GM19455 (cell line): ENCODE measurements at regions not wholly inside any gene's neighbourhood (a gene's known extent, or its start where the extent isn't known, plus 50 kb on each side); places are given as distances from the start of the nearest gene placed in this dataset.

ENCODE experiments used
- ATAC-seq: cut with Tn5 transposase; IDR thresholded peaks from one replicate; pipeline ENCODE4 v1.9.1; 2021; ENCODE audit not compliant: unreplicated experiment

GRCh38 chr4:122516376-122516775 is 59.9 kb upstream of the IL2 start:
- ATAC-seq, result no peak

GRCh38 chr4:122514671-122515070 is 58.1 kb upstream of the IL2 start:
- ATAC-seq, result no peak

- no peak for ATAC-seq
Measured at GRCh38 chr4:122512430-122512829, 55.9 kb upstream of the IL2 start.

DNA sequence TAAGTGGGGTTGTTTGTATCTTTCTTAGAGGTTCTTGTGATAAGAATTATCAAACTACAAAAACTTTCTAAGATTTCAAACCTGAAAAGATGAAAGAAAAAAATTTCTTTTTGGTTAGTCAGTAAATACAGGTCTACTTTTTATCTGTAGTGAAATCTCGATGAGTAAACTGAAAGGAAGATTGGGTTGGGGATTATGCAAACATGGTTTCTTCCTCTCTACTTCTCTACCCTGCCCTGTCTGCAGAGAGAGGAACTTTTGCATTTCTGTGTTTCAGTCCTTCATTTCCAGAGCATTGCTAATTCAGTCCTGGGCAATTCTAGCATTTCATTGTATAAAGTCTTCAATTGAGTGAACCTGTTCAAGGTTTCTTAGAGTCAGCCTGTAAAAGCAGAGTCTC is 51.6 kb upstream of the IL2 start:
- no peak for ATAC-seq
